ENCODE measurements at regions not wholly inside any gene's neighbourhood (a gene's known extent, or its start where the extent isn't known, plus 50 kb on each side); places are given as distances from the start of the nearest gene placed in this dataset.

GRCh38 chr15:66994927-66995656 is 70.3 kb upstream of the SMAD3 start:
- no peak for TF ChIP-seq EZH2 (IDR thresholded peaks at IDR 0.05; ENCODE audit: low read length)
- TF ChIP-seq CTCF (optimal IDR thresholded peaks at IDR 0.05 in 1 of 3, IDR thresholded peaks at IDR 0.05 in 1 of 3, conservative IDR thresholded peaks at IDR 0.05 in 1 of 3; ENCODE audit: extremely low read depth in 1 of 3, insufficient read depth in 2 of 3, low read length in 3 of 3), result no peak
